GM19397 (cell line): ENCODE measurements at regions not wholly inside any gene's neighbourhood (a gene's known extent, or its start where the extent isn't known, plus 50 kb on each side); places are given as distances from the start of the nearest gene placed in this dataset.

Source experiments
- ATAC-seq: cut with Tn5 transposase; IDR thresholded peaks from one replicate; pipeline ENCODE4 v1.9.1; 2021; ENCODE audit warnings: mild to moderate bottlenecking, moderate library complexity; ENCODE audit not compliant: unreplicated experiment

DNA sequence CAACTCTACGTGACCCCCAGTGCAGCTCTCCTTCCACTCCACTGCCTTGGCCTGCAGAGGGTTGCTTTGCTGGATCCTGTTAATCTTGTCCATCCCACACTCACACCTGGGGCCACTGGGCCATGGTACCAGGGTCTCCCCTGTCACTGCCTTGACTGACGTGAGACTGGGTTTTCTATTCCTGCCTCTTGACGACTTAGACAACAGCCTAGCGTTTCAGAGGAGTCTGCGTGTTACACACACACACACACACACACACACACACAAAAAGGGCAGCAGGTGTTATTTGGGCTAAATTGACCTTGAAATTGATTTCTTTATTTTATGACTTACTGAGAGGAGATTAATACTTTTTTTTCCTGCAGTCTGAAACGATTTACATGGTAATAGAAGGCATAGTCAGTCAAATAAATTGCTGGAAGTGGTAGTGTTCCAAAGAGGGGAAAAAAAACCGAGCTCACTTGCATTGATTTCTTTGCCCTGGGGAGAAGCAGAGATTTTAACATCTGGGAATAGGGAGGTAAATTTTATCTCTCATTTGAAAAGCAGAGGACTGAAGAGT, 492.3 kb upstream of the EEF2KMT start:
- no peak for ATAC-seq

DNA sequence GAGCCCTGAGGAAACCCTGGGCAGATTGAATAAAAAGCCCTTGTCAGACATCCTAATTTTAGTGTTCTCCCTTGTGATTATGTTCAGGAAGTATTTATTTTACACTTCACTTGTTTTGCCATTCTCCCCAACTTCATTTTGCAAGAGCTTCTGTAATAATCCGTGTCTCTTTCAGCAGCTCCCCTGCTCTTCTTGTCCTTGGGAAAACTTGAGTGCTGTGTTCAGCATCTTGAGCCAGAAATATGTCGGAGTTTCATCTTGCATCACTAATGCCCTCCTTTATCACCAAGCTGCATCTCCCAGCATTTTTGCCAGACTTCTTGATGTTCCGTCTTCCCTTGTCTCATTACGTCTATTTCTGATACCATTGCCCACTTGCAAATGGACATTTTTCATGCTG, 486.5 kb upstream of the EEF2KMT start:
- no peak for ATAC-seq

DNA sequence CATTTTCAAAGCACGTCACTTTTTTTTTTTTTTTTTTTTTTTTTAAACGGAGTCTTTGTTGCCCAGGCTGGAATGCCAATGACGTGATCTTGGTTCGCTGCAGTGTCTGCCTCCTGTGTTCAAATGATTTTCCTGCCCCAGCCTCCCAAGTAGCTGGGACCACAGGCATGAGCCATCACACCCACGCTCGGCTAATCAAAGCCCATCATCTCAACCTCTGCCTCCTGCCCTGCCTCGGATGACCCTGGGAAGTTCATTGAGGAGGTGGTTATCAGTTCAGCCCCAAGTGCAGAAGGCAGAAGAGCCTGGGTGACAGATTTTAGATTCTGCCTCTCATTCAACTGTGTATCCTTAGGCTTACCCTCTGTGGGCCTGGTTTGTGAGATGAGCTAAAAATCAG, 484.9 kb upstream of the EEF2KMT start:
- no peak for ATAC-seq

DNA sequence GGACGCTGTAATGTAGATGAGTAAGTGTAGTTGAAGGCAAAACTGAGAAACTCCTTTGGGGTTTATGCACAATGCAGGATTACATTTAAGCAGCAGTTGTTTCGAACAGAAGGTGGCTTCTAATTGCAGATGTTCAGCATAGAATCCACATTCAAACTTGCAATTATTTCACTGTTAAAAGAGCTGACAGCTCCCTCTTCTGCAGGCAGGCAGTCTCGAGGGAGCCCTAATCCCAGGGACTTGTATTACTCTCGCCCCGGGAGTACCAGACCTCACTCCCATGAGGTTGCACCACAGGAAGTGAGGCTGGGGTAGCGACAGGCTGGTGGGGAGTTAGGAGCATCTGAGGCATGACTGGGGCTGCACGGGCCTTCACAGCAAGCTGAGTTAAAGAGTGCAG, 484.3 kb upstream of the EEF2KMT start:
- no peak for ATAC-seq

DNA sequence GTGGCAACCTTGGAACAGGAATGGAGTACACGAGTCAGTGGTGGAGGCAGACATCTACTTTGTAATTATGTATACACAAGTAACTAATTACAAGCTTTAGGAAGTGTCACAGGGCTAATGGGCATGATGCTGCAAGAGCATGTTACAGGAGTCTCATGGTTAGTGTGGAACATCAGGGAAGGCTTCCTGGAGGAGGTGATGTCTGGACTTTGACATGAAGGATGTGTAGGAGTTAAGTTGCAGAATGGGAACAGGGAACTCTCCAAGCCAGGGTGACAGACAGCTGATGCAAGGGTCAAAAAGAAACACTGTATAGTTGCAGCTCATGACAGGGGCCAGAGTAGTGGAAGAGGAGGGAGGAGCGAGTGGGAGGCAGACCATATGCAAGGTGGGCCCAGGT, 483.8 kb upstream of the EEF2KMT start:
- ATAC-seq: no peak

DNA sequence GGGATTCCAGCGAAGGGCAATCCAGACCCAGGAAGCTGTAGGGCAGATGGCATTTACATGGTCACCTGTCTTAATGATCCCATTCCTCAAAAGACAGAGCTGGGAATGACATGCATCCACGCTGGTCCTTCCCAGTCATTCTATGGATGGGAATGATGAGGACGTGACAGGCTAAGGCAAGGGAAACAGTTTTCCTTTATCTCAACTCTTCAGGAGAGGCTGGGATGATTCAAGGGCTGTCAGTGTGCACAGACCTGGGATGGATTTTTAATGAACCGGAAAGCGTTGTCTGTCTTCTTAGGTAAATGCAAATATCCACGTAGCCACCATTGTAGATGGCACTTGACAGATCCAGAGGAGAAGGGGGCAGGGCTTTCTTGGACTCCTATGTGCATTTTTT, 483.2 kb upstream of the EEF2KMT start:
- ATAC-seq: no peak

DNA sequence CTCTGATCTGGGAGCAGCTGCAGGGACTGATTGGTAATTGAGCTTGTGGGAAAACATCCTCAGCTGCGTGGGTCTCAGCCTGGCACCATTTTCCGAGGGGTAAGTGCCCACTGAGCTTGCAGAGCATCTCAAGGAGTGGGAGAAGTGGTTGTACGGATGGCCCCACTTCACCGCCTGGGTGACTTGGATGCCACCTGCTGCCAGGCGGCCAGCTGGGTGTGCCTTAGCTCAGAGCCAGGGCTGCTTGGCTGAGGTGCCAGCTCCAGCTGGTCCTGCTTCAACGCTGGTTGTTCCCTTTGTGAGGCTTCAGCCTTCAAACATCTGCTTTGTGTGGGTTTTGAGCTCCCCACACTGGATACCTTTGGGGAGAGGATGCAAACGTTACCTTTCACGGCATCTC, 482.7 kb upstream of the EEF2KMT start:
- no peak for ATAC-seq

DNA sequence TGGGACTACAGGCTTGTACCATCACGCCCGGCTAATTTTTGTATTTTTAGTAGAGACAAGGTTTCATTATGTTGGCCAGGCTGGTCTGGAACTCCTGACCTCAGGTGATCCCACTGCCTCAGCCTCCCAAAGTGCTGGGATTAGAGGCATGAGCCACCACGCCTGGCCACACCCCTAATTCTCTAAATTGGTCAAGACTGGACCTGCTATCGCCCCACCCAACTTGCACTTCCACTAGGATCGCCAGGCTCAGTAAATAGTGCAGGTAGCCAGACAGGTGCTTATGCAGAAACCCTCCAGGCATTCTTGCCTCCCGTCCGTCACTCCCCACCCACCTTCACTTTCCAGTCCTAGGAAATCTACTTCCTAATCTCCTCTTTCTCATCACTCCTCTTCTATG, 481.4 kb upstream of the EEF2KMT start:
- no peak for ATAC-seq

DNA sequence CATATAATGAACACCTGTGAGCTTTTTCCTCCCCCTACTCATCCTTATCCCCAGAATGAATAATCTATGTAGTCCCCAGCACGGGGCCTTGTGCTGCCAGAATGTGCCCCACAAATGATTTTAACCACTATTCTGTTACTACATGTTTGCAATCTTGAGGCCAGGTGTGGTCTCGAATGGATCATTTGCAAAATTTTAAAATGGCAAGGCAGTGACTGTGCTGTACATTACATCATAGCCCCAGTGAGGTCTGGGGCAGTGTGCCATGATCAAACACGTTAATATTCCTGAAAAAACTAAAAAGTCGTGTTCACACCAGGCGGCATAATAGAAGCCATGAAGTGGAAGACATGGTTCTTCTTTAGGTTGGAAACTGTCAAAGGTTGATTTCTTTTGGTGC, 479.9 kb upstream of the EEF2KMT start:
- no peak for ATAC-seq

DNA sequence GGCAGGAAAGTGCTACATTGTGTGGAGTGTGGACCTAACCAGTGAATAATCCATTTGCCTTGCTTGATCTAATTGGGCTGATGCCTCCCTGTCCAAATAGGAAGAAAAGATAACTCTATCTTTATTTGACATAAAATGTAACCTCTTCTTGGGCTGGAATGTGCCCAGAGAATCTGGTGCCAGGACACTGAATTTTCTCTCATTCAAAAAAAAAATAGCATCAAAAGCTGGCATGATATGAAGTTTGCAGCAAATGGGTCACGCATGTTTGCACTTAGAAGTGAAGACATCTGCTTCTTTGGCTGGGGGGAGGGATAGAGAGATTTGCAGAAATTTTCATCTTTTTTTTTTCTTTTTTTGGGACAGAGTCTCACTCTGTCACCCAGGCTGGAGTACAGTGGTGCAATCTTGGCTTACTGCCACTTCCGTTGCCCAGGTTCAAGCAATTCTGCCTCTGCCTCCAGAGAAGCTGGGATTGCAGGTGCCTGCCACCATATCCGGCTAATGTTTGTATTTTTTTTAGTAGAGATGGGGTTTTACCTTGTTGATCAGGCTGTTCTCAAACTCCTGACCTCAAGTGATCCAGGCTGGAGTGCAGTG, 478.2 kb upstream of the EEF2KMT start:
- ATAC-seq: no peak

DNA sequence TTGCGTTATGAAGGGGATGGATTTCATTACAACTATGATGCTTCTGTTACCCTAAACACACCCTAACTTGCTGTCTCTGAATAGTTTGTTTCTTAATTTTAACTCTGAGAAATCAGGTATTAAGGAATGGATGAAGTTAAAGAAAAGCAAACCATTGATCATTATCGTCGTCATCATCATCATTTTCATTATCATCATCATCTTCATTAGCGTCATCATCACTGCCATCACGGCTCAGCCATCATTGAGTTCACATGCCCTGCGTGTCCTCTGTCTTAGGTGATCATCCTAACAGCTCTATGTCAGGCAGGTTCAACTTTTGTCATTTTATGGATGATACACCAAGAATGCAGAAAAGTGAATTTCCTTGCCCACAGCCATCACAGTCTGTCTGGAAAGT, 477.5 kb upstream of the EEF2KMT start:
- no peak for ATAC-seq

DNA sequence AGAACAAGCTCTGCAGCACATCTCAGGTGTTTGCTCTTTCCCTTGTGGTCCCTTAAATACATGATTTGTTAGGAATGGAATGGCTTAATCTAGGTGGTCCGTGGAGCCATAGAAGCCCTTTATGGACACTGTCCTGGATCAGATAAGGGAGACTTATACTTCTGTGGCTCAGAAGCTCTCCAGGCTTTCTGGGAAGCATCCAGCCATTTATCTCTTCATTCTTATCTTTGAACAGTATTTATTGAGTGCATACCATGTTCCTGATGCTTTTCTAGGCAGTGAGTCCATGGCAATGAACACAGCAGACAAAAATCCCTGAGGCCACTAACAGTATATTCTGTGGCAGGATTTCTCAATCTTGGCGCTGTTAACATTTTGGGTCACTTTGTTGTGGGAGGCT, 474.5 kb upstream of the EEF2KMT start:
- no peak for ATAC-seq

DNA sequence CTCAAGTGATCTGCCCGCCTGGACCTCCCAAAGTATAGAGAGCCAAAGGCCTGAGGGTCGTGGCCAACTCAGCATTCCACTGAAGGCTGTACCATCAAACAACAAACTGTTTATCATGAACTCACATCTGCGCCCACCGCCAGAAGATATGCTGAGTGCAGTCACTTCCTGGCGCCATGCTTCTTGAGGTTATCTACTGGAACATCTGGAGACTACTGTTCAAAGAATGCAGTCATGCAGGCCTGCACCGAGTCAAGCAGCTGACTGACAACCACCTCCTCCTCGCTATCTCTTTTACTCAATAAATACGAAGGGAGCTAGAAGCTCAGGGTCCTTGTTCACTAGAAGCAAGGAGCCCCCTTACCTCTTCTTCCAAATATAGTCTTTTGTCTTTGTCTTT, 473.9 kb upstream of the EEF2KMT start:
- ATAC-seq: no peak

DNA sequence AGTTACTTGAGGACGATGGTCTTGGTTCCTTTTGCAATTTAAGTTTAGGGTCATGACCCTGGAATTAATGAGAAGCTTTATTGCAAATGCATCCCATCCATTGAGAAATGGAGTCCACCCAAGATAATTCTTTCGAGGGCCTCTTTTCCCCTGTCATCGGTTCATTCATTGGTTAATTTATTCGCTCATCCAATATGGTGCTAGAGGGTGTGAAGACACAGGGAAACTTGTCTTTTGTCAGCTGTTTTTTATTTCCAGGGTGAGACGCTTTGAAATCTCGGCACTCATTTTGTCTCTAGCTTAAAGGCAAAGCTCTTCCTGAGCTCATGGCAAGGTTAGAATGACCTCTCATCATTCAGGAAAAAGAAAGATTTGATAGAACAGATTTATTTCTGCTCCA, 464.2 kb upstream of the EEF2KMT start:
- no peak for ATAC-seq

DNA sequence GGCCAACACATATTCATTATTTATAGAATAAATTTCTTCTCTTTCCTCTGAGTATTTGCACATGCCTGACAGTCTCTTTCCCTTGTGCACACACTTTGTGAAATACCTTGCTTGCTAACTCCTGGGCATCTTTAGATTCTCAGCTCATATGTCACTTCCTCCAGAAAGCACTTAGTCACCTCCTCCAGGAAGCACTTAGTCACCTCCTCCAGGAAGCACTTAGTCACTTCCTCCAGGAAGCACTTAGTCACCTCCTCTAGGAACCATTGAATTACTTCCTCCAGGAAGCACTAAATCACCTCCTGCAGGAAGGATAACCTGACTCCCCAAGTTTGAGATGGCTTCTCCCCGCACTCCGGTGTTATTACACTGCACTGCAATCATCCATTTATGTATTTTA, 462.5 kb upstream of the EEF2KMT start:
- ATAC-seq: no peak

DNA sequence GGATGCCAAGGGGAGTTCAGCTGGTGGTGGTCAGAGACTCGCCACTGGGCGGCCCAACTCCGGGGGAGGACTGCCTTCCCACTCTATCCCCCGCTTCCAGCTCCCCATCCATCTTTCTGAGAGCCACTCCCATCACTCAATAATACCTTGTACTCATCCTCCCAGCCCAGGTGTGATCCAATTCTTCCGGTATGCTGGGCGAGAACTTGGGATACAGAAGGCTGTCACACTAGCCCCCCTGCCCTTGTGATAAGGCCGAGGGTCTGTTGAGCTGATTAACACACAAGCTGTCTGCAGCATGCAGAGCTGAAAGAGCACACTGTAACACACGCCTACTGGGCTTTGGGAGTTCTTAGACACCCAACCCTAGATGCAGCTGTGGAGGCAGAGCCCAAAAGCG, 460.4 kb upstream of the EEF2KMT start:
- no peak for ATAC-seq

DNA sequence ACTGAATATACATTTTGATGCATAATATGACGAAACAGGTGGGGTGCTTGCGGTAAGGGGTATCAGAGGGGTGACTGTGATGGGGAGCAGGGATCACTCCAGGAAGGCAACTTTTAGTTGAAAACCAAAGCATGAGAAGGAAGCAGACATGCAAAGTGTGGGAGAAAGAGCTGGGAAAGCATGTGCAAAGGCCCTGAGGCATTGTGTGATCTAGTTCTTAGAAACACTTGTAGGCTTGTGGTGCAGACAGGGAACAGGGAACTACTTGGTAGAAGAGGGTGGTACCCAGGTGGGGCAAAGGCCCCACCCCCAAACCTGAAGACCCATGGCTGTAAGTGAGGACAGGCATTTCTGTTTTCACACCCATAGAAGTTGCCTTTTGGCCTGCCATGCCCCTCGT, 459.9 kb upstream of the EEF2KMT start:
- no peak for ATAC-seq

DNA sequence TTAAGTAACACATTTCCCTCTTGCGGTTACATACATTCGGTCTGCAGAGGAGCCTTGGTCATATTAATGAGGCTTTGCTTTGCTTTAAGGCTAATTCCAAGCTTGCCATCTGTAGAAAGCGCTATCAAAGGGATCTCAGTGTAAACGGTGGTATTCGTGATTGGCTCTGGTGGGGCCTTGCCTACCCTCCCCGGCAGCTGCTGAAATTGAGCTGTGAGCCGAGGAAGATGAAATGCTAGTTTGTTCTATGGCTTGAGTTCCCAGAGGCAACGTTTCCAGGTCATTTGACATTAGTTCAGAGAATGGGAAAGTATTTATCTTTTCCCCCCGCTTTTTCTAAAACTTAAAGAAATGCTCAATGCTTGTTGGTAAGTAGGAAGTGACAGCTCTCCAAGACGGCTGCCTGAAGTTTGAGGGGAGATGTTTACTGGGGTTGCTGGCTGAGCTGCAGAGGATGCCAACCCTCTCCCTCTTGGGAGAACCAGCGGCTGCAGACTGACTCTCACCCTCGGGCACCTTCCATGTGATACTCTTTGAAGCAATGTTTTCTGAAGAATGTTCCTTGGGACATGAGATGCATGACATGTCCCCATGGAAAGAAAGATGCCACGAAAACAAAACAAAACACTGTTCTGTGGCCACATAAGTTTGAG, 458.7 kb upstream of the EEF2KMT start:
- ATAC-seq: no peak

DNA sequence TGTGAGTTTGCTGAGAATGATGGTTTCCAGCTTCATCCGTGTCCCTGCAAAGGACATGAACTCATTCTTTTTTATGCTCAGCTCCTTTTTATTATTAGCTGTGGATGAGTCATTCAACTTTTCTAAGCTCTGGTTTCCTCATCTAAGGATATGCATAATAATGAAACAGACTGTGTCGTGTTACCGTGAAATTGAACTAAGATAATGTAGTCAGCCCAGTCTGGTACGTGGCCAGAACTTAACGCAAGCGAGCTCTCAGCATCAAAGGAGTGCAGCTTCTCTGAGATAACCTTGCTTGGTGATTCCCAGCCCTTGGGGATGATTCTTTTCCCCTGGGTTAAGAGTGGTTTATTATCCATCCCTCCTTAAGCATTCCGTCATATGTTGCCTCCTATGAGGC, 454.3 kb upstream of the EEF2KMT start:
- ATAC-seq: no peak

DNA sequence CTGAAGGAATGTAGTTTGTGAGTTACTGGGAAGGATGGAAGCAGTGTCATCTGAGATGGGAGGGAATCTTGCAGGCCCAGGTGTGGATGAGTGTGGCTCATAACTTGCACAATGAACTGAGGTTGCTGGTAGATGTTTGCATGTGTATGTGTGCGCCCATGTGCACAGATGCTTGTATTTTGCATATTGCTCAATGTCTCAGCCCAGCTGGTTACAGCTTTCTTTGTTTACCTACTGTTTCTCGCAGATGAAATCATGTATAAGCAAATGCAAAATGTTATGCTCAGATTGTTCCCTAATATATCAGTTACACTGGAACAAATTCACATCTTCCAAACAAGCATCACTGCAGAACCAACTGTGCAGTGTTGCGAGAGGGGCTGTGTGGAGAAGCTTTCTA, 452.2 kb upstream of the EEF2KMT start:
- ATAC-seq: no peak

DNA sequence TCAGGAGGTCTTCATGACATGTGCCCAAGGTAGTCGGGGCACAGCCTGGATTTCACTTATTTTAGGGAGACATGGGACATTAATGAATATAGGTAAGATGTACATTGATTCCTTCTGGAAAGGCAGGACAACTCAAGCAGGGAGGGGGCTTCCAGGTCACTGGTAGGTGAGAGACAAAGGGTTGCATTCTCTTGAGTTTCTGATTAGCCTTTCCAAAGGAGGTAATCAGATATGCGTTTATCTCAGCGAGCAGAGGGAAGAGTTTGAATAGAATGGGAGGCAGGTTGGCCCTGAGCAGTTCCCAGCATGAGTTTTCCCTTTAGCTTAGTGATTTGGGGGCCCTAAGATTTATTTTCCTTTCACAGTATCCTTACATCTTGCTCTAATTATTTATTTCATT, 443.8 kb upstream of the EEF2KMT start:
- no peak for ATAC-seq

DNA sequence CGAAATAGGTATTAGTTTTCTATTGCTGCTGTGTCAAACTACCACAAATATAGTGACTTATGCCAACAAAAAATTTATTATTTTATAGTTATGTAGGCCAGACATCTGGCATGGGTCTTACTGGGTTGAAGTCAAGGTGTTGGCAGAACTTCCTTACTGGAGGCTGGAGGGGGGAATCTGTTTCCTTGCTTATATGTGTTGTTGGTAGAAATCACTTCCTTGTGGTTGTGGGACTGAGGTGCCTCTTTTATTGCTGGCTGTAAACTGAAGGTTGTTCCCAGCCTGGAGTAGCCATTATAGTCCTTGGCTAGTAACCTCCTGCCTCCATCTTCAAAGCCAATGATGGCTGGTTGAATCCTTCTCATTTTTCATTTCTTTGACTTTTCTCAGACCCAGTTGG, 439.8 kb upstream of the EEF2KMT start:
- ATAC-seq: no peak

DNA sequence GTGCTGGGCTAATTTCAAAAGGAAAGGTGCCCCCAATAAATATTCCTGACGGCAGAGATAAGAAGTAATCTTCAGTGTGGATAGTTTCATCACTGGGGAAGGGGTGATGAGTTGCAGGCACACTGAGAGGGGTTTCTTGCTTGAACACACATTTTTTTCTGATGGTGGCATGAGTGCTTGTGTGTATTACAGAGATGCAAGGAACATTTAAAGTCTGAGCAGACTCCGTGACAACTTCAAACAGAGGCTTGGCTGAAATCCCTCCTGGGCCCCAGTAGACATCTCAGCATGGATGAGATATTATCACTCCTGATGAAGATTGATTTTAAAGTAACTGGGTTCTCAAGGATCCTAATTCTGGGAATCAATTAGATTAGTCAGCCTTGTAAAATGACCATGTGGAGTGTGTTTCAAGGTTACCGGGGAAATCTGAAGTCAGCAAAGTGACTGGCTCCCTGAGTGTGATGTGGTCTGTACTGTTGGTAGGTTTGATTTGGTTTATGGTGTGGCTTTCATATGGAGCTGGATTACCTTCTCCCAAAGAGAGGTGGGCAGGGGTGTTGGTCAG, 435.8 kb upstream of the EEF2KMT start:
- ATAC-seq: no peak
